Mesothelial cell of epicardium (in vitro differentiated cells): ENCODE measurements at regions not wholly inside any gene's neighbourhood (a gene's known extent, or its start where the extent isn't known, plus 50 kb on each side); places are given as distances from the start of the nearest gene placed in this dataset.

Experiments
- DNase-seq, 2 experiments: peaks; one replicate each; pipeline ENCODE4 v3.0.0; 2021; ENCODE audit warnings: low spot score in 2 of 2; ENCODE audit not compliant: unreplicated experiment in 2 of 2
- H3K27ac Mint-ChIP-seq: 2 replicates; pipeline ENCODE4 v1.8.0; 2021; ENCODE audit warnings: mixed read lengths
- H3K27me3 Mint-ChIP-seq: 2 replicates; pipeline ENCODE4 v1.8.0; 2021; ENCODE audit warnings: low read depth, mixed read lengths
- H3K36me3 Mint-ChIP-seq: 2 replicates; pipeline ENCODE4 v1.8.0; 2021; ENCODE audit warnings: mixed read lengths
- H3K4me1 Mint-ChIP-seq: 2 replicates; pipeline ENCODE4 v1.8.0; 2021; ENCODE audit warnings: mixed read lengths
- H3K4me3 Mint-ChIP-seq: 2 replicates; pipeline ENCODE4 v1.8.0; 2021; ENCODE audit warnings: mild to moderate bottlenecking, moderate library complexity, mixed read lengths
- H3K9me3 Mint-ChIP-seq: 2 replicates; pipeline ENCODE4 v1.8.0; 2021; ENCODE audit warnings: mixed read lengths
- TF ChIP-seq, protein P1 (sequence below): fragments of 200-600 bp; sonication (generic); IDR thresholded peaks from one replicate; pipeline ENCODE4 v1.5.0; 2021; ENCODE audit warnings: antibody characterized with exemption; ENCODE audit not compliant: unreplicated experiment

DNA sequence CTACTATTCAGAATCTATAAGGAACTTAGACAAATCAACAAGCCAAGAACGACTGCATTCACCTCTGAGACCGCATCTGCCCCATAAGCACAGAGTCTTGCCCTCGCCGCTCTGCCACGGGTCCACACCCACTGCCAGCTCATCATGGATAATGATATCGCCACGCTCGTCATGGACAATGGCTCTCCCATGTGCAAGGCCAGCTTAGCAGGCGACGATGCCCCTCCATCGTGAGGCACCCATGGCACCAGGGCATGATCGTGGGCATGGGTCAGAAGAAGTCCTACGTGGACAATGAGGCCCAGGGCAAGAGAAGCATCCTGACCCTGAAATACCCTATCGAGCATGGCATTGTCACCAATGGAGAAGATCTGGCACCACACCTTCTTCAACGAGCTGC, 92.1 kb upstream of the FXR1 start:
- no peak overlapping the region for H3K4me3 Mint-ChIP-seq
- no peaks in the 10 kb centered on the region for H3K9me3 Mint-ChIP-seq
- TF ChIP-seq, protein P1, sequence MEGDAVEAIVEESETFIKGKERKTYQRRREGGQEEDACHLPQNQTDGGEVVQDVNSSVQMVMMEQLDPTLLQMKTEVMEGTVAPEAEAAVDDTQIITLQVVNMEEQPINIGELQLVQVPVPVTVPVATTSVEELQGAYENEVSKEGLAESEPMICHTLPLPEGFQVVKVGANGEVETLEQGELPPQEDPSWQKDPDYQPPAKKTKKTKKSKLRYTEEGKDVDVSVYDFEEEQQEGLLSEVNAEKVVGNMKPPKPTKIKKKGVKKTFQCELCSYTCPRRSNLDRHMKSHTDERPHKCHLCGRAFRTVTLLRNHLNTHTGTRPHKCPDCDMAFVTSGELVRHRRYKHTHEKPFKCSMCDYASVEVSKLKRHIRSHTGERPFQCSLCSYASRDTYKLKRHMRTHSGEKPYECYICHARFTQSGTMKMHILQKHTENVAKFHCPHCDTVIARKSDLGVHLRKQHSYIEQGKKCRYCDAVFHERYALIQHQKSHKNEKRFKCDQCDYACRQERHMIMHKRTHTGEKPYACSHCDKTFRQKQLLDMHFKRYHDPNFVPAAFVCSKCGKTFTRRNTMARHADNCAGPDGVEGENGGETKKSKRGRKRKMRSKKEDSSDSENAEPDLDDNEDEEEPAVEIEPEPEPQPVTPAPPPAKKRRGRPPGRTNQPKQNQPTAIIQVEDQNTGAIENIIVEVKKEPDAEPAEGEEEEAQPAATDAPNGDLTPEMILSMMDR = no peak
- no peaks in the 10 kb centered on the region for H3K36me3 Mint-ChIP-seq
- no peaks in the 10 kb centered on the region for H3K4me1 Mint-ChIP-seq
- H3K27ac Mint-ChIP-seq = no peak overlapping the region
- DNase-seq = no peak
- H3K27me3 Mint-ChIP-seq = peaks cover 4% of the 10 kb centered on the region

DNA sequence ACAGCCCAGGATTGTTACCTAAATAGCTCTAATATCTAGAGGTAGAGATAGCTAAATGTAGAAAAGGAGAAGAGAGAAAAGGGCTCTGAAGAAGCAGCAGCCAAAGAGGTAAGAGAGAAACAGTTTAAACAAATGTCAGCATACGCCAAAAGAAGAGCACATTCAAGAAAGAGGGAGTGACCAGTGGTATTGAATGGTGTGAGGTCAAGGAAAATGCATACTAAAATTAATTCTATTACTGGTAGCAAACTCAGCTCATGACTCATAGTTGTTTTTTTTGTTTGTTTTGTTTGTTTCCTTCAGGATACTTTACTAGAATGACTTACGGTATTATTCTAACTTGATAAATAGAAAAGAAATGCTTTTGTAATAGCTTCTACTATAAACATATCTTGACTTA, 86.5 kb upstream of the FXR1 start:
- Mint-ChIP-seq H3K4me3 (no peak overlapping the region), H3K27ac (no peak overlapping the region), H3K4me1 (no peaks in the 10 kb centered on the region), H3K9me3 (no peaks in the 10 kb centered on the region), H3K36me3 (no peaks in the 10 kb centered on the region), H3K27me3 (peaks cover 4% of the 10 kb centered on the region)
- DNase-seq = no peak
- TF ChIP-seq, protein P1 = no peak

DNA sequence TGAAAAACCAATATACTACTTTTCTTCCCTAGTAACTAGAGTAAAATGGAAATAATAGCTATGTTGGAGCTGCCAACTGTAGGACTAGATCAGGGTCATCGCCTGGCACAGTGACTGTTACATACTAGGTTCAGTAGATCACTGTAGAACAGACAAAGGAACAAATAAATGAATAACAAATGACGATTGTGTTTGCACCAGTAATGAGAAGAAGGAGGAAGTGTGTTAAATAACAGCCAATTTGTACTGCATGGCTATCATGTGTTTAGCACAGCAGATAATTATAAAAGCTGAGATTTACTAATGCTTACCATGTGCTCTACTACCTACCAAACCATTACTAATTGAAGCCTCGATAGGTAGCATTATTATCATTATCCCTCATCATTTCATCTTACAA, 85.3 kb upstream of the FXR1 start:
- no peak for DNase-seq
- no peaks in the 10 kb centered on the region for H3K4me1 Mint-ChIP-seq
- no peaks in the 10 kb centered on the region for H3K36me3 Mint-ChIP-seq
- TF ChIP-seq, protein P1 = no peak
- H3K9me3 Mint-ChIP-seq = no peaks in the 10 kb centered on the region
- no peak overlapping the region for H3K4me3 Mint-ChIP-seq
- H3K27me3 Mint-ChIP-seq = peaks cover 4% of the 10 kb centered on the region
- no peak overlapping the region for H3K27ac Mint-ChIP-seq

DNA sequence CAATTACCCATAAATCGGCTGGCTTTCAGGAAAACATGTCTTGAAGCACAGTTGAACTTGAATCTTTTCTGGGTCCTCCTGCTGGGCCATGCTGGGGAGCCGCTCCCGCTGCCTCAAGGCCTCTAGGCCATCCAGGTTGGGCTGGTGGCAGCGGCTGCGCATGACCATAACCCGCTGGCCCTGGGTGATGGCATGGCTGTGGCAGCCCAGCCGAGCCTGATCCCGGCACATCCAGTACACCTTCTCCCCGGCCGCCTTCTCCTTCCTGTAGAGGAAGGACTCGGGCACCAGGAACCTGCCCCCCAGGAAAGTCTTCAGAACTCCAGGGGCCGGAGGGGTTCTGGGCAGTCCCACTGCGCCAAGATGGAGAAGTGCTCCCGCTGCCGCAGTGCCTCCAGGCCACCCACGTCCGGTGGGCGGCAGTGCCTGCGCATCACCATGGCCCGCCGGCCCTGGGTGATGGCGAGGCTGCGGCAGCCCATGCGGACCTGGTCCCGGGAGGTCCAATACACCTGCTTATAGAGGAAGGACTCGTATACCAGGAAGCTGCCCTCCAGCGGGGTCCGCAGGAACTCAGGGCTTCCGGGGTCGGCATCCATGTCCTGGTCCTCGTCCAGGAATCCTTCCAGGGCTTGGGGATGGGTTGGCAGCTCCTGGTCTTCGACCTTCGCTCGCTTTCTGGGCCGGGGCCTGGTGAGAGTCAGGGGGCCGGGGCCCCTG, 84.3 kb upstream of the FXR1 start:
- Mint-ChIP-seq H3K27ac (no peak overlapping the region), H3K9me3 (no peaks in the 10 kb centered on the region), H3K27me3 (peaks cover 4% of the 10 kb centered on the region), H3K36me3 (no peaks in the 10 kb centered on the region), H3K4me3 (no peak overlapping the region), H3K4me1 (no peaks in the 10 kb centered on the region)
- TF ChIP-seq, protein P1 = no peak
- no peak for DNase-seq

DNA sequence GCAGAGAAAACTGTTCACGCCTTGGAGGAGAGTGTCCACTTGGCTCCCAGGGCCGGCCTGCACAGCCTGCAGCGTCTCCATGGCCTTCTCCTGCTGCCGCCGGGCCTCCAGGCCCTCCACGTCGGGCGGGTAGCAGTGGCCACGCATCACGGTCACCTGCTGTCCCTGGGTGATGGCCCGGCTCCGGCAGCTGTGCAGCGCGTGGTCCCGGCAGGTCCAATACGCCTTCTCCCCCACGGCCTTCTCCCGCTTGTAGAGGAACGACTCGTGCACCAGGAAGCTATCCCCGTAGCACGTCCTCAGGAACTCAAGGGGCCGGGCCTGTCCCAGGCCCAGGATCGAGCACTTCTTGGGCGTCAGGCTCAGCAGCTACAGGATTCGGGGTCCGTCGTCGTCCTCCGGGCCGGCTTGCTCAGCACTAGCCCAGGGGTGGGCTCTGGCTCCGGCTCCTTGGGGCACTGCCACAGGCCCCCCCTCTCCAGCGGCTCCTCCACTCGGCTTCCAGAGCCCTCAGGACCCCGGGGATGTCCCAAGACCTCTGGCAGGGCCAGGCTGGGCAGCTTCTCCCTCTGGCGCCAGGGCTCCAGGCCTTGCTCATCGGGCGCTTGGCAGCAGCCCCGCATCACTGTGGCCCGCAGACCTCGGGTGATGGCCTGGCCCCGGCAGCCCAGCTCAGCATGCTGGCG, 83.6 kb upstream of the FXR1 start:
- Mint-ChIP-seq H3K4me1 (no peaks in the 10 kb centered on the region), H3K9me3 (no peaks in the 10 kb centered on the region), H3K4me3 (no peak overlapping the region), H3K27me3 (peaks cover 4% of the 10 kb centered on the region), H3K27ac (no peak overlapping the region), H3K36me3 (no peaks in the 10 kb centered on the region)
- DNase-seq = no peak
- TF ChIP-seq, protein P1 = no peak
